Hippocampal formation (tissue), 2 donors: ENCODE measurements at regions not wholly inside any gene's neighbourhood (a gene's known extent, or its start where the extent isn't known, plus 50 kb on each side); places are given as distances from the start of the nearest gene placed in this dataset.

Experiments
- DNase-seq, 2 donors: peaks; one replicate each; lab custom pipeline; 2025; lab: John Stamatoyannopoulos, UW

DNA sequence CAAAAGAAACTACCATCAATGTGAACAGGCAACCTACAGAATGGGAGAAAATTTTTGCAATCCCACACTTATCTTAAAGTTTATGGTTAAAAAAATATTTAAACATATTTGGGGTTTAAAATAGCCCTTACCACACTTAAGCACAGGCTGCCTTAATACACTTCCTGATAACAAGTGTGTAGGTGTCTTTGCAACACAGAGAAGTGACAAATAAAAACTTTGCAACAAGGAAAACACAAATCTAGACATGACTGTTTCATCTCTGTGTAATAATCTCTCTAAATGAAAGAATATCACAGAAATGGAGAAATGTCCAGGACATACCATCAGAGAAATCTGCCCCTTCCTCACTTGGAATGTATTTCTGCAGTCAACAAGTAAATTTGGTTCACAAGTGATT lies 464.1 kb upstream of the ARHGEF26 start:
- DNase-seq = no peak

DNA sequence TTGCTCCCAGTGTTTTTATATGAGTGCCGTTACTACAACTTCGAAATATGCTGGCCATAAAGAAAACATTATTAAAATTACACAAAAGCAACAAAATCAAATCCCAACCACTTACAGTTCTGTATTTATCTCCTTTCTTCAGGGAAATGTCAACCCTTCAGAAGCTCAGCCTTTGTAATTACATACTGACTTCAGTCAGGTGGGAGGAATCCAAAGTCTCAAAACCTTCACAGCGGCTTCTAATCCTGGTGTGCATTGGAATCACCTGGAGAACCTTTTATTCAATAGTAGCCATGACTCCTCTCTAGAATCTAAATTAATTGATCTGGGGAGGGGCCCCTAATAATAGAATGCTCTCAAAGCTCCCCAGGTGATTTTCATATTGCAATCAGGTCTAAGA lies 463.7 kb upstream of the ARHGEF26 start:
- DNase-seq = no peak

DNA sequence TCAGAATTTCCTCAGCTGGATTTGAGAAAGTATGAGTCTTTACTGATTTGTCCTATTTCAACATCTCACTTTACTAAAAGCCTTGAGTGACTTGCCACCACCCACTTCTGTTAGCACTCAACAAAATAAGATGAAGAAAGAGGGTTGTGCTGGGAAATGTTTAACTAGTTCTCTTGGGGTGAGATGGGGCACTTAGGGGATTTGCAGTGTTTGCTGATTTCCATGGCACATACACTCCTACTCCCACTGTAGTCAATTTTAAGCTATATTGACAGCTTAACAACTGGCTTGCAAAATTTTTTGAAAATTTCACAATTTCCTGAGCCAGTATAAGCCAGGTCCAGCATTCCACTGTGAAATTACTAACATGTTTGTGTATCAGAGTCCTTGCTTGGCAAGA lies 463.1 kb upstream of the ARHGEF26 start:
- DNase-seq = no peak

DNA sequence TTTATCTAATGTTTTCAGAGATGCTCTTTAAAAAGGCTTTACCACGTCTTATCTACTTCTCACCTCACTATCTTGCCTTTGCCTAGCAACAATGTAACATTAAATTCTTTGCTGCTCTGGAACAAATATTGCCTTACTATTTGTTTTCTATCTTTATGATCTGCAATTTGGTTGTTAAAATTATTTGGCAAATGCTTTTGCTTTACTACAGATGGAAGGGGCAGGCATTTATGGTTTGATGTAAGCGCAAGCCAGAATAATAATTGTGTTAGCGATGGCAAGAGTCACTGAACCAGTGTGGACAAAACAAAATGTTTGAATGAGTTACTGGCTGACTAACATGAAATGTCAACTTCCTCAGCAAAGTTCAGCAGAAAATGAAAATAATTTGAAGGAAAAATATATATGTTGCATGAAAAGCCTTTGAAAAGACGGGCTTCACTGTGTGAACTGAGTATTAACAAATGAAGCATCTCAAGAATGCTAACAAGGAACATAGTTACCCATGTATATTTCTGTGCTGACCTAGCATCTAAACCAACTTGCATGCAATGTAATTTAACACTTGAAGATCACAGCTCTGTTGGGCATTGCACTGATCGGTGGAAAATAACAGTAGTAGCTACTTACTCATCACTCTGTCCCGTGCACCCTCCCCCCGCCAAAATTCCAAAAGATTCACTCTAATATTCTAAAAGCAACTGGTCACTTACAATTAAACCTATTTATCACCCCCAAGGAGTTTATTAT lies 454.0 kb upstream of the ARHGEF26 start:
- DNase-seq = no peak

DNA sequence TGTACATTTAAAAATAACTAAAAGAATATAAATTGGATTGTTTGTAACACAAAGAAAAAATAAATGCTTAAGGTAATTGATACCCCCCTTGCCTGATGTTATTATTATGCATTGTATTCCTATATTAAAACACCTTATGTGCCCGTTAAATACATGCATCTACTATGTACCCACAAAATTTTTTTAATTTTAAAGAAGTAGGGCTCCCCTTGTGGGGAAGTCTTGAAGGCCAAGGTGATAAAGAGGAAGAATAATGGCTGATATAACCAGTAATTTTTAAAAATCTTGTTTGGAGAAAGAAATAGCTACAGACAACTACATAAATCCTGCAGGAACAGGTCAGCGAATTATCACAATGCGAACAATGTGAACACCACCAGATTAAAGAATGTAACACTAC lies 451.7 kb upstream of the ARHGEF26 start:
- DNase-seq = no peak

DNA sequence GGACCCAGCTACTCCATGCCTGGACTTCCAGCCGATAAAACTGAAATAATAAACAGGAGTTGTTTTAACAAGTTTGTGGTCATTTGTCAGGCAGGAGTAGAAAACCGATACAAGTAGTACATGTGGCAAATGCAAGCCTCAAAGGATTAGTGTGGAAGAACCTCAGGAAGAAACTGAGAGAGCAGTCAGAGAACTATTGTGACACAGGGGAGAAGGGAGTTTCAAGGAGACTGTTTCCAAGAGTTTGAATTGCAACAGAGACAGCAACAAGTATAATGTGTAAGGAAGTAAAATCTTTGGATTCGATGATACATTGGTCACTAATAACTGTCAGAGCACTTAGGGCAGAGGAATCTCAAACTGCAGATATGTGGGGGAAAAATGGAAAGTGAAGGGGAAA lies 450.6 kb upstream of the ARHGEF26 start:
- DNase-seq = no peak

DNA sequence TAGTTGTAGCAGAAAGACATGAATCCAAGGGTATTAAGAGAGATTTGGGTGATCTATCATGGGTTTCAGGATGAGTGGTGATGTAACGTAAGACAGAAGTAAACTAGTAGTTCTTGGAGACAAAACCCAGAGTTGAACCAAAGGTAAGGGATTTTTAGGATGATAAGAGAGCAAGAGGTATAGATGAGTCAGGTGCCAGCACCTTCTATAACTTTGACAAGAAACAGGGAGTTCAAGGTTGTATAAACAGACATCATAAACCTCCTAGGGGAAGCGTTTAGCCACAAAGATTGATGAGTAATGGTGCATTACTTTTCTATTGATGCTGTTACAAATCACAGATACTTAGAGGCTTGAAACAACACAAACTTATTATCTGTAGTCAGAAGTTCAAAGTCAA lies 447.3 kb upstream of the ARHGEF26 start:
- no peak for DNase-seq

DNA sequence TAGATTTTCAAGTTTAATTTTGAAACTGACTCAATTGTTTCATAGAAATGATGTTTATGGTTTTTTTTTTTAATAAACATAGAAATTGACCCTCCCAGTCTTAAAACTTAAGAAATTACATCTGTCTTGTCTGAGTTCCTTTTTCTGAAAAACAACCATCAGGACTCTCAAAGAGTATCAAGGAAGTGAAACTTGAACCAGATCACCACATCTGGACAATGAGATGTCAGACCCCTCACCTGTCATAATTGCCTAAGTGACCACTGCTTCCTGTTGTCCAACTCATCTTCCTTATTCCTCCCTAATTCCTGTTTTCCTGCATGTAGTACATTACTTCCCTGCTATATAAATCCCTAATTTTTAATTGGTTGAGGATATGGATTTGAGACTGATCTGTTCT lies 441.5 kb upstream of the ARHGEF26 start:
- DNase-seq = no peak

DNA sequence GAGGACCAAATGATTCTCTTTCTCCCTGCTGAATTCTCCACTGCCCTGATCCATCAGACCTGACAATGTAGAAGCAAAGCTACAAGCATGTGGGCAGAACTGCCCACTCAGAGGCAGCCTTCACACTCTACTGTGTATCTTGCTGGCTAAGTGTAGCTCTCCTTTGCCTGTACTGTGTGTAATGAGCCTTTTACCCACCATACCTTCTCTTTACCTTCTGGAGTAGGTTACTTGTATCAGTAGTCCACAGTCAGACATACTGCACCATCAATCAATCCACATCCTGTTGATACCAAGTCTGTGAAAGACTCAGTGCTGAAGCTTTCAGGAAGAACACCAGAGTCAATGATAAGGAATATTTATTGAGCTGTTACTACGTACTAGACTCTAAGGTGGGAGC lies 440.7 kb upstream of the ARHGEF26 start:
- DNase-seq = no peak

DNA sequence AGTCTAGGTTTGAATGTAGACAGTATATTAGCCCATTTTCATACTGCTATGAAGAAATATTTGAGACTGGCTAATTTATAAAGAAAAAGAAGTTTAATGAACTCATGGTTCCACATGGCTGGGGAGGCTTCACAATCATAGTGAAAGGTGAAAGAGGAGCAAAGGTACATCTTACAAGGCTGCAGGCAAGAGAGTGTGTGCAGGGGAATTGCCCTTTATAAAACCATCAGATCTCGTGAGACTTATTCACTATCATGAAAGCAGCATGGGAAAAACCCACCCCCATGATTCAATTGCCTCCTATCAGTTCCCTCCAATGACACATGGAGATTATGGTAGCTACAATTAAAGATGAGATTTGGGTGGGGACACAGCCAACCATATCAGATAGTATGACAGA lies 440.1 kb upstream of the ARHGEF26 start:
- DNase-seq = no peak

DNA sequence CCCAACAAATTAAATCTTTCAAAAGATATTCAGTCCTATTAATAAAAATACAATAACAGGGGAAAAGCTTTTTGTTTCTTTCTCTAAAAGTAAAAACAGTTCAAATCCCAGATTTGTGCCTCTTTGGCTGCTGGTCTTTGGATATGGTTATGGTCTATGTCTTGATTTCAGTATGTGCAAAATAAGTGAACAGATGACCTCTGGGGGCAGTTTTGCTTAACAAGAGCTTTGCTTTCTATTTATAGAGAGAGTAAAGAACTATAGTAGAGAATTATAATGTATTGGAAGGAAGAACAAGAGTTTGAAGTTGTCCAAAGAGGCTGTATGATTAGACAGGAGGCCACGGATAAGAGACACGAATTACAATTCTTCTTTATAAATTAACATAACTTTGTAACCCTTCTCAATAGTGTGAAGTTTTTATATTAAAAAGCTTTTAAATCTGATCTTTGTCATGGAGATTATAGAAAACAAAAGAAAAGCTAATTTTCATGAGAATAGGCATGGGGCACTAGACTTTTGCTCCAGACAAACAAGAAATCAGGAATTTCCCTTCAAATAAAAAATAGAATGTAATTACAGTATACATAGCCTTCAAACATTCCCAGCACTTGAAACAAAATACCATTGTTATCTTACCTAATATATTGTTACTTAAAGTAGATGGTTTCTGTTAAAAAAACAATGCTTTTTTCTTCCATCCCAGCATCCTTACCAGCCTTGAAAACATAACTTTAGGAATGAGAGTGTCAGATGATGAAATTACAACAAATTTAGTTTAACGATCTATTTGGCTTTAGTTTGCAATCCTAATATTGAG lies 432.7 kb upstream of the ARHGEF26 start:
- DNase-seq = no peak

DNA sequence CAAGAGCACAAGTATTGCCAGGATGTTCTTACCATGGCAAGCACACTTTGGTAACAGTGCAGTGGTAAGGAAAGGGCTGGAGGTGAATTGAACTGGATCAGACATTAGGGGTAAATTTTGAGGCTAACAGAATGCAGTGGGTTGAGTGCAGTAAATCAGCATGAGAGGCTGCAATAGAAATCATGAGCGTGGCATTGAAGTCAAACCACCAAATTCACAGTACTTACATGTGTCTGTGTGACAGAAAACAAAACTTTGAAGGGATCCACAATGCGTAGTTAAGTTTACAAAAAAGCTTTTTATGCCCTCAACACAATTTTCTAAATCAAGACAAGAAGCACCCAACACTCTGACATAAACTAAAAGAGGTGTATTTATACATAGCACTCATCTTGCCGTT lies 428.0 kb upstream of the ARHGEF26 start:
- no peak for DNase-seq

DNA sequence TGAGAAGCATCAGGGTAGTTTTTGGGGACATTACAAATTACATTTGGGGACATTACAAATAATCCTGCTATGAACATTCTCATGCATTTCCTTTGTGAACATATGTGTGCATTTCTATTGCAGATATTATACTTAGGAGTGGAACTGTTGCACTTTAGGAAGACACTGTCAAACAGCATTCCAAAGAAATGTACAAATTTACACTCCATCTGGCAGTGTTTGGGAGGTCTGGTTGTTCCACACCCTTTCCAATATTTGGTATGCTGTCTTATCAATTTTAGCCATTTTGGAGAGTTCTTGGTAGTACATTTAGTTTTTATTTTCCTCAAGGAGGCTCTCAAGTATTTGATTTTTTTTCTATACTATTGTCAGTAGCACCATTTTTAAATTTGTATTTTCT lies 419.1 kb upstream of the ARHGEF26 start:
- no peak for DNase-seq

DNA sequence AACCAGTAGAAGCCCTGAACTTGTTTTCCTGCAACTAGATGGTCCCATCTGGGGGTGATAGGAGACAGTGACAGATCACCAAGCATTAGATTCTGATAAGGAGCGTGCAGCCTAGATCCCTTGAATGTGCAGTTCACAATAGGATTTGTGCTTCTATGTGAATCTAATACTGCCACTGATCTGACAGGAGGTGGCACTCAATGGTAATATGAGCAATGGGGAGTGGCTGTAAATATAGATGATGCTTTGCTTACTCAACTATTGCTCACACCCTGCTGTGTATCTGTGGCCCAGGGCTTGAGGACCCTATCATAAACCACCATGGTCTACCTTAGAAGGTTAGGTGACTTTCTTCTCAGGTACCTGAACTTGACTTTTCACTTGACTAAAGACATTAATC lies 417.1 kb upstream of the ARHGEF26 start:
- no peak for DNase-seq

DNA sequence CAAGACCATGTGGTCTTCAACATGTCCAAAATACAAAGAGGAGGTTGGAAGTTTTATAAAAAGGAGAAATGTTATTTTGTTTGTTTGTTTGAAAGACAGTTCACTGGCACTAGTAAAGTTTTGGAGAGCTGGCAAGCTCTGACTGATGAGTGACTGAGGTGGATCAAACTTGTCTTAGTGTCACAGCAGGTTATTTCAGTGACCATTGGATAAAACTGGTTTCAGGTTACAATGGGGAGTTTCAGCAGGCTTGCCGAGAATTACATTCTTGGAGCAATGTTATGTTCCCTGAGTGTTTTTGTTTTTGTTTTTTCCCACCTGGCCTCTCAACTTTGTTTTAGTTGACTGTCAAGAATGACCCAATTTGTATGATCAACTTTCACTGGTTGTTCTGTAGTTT lies 414.5 kb upstream of the ARHGEF26 start:
- no peak for DNase-seq

DNA sequence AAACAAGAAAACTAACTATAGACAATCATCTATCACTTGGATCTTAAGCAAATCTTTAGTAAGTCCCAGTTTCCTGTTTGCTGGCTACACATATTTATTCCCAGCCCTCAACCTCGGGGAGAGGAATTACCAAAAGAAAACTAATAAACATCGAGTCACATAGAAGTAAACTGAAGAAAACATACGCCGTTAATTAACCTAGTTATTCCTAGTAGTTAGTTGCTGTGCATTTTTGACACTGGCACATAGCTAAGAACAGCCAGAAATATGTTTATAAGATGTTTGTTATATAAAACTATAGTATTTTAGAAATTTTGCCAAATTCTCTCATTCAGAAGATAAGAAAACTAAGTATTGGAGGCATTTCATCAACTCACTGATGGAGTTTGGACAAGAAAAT lies 407.2 kb upstream of the ARHGEF26 start:
- no peak for DNase-seq

DNA sequence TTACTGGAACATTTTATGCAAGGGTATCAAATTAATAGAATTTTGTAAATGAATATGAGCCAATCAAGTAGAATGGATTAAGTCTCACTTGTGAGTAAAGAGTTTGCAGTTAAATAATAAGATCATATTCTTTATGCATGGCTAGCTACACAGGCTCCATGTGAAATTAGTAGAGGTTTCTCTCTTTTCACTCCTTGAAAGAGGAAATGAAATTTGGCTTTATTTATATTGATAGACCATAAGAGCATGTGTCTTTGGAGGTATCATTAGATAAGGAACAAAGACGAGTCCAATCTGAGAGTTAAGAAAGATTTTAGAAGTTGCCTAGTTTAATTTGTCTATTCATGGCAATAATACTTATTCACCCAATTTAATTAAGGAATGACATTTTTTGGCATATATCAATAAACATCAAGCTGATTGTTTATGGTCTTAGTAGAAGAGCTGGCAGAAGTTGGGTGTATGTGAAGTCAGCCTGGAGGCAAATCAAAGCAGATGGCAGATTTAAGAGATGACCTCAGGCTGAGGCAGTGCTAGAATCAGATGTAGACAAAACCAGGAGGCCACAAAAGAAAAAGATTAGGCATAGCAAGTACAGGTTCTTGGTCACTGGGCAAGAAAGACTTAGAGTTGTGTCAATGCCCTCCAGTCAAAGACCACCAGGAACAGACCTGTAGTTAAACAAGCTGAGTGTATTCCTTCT lies 406.5 kb upstream of the ARHGEF26 start:
- DNase-seq = no peak

DNA sequence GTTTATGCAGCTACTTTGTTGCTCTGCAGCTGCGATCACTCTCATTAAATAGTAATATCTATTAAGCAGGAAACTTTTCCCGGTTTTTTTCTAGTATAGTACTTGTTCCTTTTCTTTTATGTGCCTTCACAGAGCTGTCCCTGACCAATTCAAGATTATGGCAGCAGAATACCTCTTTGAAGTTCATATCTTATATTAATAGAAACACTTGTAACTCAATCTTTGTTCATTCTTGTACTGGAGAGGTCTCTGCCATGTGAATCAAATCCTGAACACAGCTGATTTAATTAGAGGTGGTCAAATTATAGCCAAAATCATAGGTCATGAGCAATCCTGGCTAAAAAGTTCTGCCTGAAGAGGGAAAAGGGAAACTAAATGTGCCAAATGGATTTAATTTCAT lies 399.0 kb upstream of the ARHGEF26 start:
- DNase-seq = no peak

DNA sequence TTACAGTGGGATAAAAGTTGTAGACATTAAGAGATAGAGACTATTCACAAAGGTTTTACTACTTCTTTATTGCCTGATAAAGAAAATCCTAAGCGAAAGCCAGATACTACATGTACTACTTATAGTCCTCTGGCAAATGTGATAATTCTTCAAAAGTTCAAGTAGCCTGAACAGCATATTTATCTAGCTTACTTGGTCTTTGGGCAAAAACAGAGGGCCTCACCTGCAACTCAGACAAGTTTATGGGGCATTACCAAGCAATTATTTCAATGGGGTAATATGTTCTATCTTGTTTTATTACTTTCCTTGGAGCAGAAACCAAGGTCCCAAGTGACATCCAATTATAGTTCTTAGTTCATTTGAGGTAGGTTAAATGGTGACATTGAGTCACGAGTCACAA lies 390.1 kb upstream of the ARHGEF26 start:
- DNase-seq = no peak

DNA sequence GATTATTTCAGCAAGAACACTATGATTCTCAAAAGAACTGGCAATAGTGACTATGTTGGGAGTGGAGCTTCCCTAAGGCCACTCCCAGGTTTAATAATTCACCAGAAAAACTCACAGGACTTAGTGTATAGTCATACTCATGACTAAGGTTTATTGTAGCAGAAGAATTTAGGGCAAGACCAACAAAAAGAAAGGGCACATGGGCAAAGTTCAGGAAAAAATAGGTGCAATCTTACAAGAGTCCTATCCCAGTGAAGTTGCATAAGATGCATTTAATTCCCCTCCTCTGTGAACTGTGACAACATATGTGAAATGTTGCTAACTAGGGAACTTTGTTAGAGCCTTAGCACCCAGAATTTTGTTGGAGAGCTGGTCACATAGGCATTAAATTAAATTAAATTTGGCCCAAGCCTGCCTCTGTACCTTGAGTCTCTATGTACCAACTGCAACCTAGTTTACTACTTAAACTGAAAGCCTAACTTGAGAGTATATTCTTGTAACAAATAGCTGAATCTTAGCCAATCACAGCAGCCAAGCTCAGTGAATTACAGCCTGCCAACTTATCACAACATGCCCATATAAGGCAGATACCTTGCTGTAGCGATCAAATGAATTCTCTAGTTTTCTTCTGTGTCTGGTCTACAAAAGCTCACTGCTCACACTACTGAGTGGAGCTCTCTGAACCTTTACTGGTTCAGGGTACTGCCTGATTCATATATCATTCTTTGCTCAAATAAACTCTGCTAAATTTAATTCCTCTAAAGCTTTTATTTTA lies 386.2 kb upstream of the ARHGEF26 start:
- DNase-seq = no peak

DNA sequence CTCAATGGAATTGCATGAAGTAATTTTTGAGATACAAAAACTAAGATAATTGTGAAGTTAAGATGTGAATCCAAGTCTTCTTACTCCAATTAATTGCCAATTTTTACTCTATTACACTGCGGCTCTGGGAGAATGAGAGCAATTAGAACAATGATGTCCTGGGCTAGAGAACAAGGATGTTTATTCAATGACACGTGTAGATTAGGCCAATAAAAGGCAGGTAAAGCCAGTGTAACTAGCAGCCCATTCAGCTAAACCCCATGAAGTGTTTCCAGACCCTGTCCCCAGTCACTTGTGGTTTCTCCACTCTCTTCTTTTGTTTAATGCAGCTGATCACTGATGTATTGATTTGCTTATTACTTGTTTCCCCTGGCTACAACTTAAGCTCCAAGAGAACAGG lies 381.1 kb upstream of the ARHGEF26 start:
- no peak for DNase-seq

DNA sequence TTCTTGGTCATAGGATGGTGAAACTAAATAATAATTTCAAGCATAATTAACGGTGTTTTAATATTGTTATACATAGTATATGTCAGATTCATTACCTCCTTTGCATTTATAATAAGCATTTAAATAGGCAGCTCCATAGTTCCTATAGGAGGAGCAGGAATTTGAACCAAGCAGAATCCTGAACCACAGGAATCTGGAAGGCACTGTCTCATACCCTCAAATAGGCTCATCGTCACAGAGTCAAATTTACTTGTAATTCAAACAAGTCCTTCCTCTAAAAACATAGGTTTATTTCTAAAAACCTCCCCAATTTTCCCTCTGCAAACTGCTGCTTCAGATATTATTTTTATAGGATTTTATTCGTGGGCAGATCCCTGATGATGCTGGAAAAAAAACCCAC lies 376.3 kb upstream of the ARHGEF26 start:
- no peak for DNase-seq
